Fibroblast of lung (primary cell): ENCODE measurements at regions not wholly inside any gene's neighbourhood (a gene's known extent, or its start where the extent isn't known, plus 50 kb on each side); places are given as distances from the start of the nearest gene placed in this dataset.

Experiments used
- CTCF ChIP-seq, 2 donors: IDR thresholded peaks in 1 of 2; conservative IDR thresholded peaks in 1 of 2; 1 replicate in 1 of 2; 2 replicates in 1 of 2; pipeline ENCODE4 v1.5.1; 2011 to 2012; ENCODE audit warnings: low read length in 2 of 2, control low read depth in 1 of 2, inconsistent platforms in 1 of 2, low read depth in 1 of 2, mild to moderate bottlenecking in 1 of 2
- EZH2 ChIP-seq: IDR thresholded peaks from 2 replicates; pipeline ENCODE4 v1.5.1; 2012; ENCODE audit warnings: low read length, control low read depth, mild to moderate bottlenecking; ENCODE audit errors: missing control alignments

DNA sequence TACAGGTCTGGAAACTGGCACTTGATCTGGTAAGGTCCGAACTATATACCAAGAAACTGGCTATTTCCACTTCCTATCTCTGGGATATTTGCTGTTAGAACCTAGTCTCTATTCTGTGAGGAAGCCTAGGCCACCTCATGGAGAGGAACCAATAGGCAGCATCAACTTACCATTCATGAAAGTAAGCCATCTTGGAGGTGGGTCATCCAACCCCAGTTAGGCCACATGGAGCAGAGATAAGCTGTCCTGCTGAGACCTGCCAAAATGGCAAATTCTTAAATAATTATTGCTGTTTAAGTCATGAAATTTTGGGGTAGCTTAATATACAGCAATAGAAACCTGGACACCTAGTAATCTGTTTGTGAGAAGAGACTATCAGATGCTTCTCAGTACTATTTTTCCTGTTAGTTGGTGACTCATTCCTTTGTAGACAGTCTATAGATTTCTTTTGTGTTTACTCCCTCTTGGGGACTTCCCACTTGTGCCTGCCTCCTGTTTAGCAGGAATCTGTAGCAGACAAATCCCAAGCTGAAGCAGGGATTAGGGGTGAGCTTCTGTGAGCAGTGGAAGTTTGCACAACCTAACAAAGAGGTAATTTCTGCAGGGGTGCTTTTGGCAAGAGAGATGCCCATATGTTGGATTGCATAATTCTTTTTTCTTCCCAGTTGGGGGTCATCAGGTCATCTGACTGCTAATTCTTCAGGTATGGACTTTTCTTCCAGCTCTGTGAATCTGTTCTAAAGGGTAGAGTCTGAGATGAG is 136.8 kb downstream of the IGF1 start:
- TF ChIP-seq CTCF (conservative IDR thresholded peaks at IDR 0.05 in 1 of 2, IDR thresholded peaks at IDR 0.05 in 1 of 2; ENCODE audit: low read depth in 1 of 2, low read length in 2 of 2) = no peak
- TF ChIP-seq EZH2 = no peak
